SK-N-SH treated with all-trans-retinoic acid at 6 μM for 48 hours (cell line): ENCODE measurements at regions not wholly inside any gene's neighbourhood (a gene's known extent, or its start where the extent isn't known, plus 50 kb on each side); places are given as distances from the start of the nearest gene placed in this dataset.

ENCODE experiments used
- ARNTL ChIP-seq: fragments of 450-650 bp; formaldehyde crosslinking; IDR thresholded peaks from 2 replicates; pipeline ENCODE4 v1.5.0; 2020; ENCODE audit warnings: low read depth, mild to moderate bottlenecking, moderate library complexity, borderline replicate concordance
- PATZ1 ChIP-seq: fragments of 250-450 bp; sonication (Bioruptor Pico); IDR thresholded peaks from 2 replicates; pipeline ENCODE4 v1.8.0; 2020; ENCODE audit warnings: mild to moderate bottlenecking, moderate library complexity, borderline replicate concordance
- RARB ChIP-seq: fragments of 250-450 bp; sonication (Bioruptor Pico); IDR thresholded peaks from 2 replicates; pipeline ENCODE4 v1.8.0; 2021; ENCODE audit warnings: mild to moderate bottlenecking, moderate library complexity
- ZFP3 ChIP-seq: fragments of 250-450 bp; sonication (Bioruptor Pico); IDR thresholded peaks from 2 replicates; pipeline ENCODE4 v1.5.0; 2020; ENCODE audit warnings: mild to moderate bottlenecking, moderate library complexity
- ZFP30 ChIP-seq: fragments of 450-650 bp; formaldehyde crosslinking; IDR thresholded peaks from 2 replicates; pipeline ENCODE4 v1.5.0; 2022; ENCODE audit warnings: mild to moderate bottlenecking, moderate library complexity
- ZNF565 ChIP-seq: fragments of 450-650 bp; formaldehyde crosslinking; conservative IDR thresholded peaks from 2 replicates; pipeline ENCODE4 v1.5.0; 2020; ENCODE audit warnings: low read depth, mild to moderate bottlenecking, moderate library complexity
- ZNF70 ChIP-seq: fragments of 450-650 bp; formaldehyde crosslinking; IDR thresholded peaks from 2 replicates; pipeline ENCODE4 v1.5.0; 2020; ENCODE audit warnings: mild to moderate bottlenecking, moderate library complexity

DNA sequence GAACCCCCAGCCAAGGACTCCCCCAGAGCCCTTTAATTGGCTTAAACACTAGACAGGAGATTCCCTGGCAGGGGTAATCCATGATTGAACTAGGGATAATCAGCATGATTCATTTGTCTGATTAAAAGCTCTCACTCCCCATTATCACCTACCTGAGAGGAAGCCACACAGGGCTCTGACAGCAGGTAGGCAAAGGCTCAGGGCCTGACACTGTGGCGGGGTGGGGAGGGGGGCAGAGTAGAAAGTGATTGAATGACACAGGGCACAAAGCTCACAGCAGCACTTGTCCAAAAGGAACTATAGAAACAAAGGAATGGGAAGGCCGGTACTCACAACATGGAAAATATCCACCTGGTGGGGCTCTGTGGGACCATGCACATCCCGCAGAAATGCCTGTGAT is 231.6 kb downstream of the MAFB start:
- no peak for TF ChIP-seq PATZ1 (CRISPR knock-in tag)
- no peak for TF ChIP-seq RARB (CRISPR knock-in tag)
- TF ChIP-seq ZNF70 (CRISPR knock-in tag) = no peak
- TF ChIP-seq ZFP3 (CRISPR knock-in tag) = no peak
- TF ChIP-seq ARNTL = no peak
- TF ChIP-seq ZFP30 (CRISPR knock-in tag) = no peak
- no peak for TF ChIP-seq ZNF565 (CRISPR knock-in tag)
